GM23248 (cell line): ENCODE measurements at regions not wholly inside any gene's neighbourhood (a gene's known extent, or its start where the extent isn't known, plus 50 kb on each side); places are given as distances from the start of the nearest gene placed in this dataset.

Experiments
- EZH2 ChIP-seq: fragments of 200-600 bp; sonication (generic); IDR thresholded peaks from 2 replicates; pipeline ENCODE4 v1.6.1; 2018; ENCODE audit warnings: antibody characterized with exemption, mild to moderate bottlenecking; ENCODE audit not compliant: insufficient read depth, poor library complexity, severe bottlenecking
- EZH2phosphoT487 ChIP-seq: fragments of 200-600 bp; sonication (generic); IDR thresholded peaks from 2 replicates; pipeline ENCODE4 v1.6.1; 2018; ENCODE audit warnings: antibody characterized with exemption, moderate library complexity, mild to moderate bottlenecking, low read depth; ENCODE audit not compliant: insufficient read depth

GRCh38 chr10:36344240-36345174, 702.4 kb upstream of the FZD8 start:
- TF ChIP-seq EZH2phosphoT487 (no peak), EZH2 (no peak)
